GM19468 (cell line): ENCODE measurements at regions not wholly inside any gene's neighbourhood (a gene's known extent, or its start where the extent isn't known, plus 50 kb on each side); places are given as distances from the start of the nearest gene placed in this dataset.

Experiments used
- ATAC-seq: cut with Tn5 transposase; IDR thresholded peaks from one replicate; pipeline ENCODE4 v1.9.1; 2021; ENCODE audit warnings: mild to moderate bottlenecking, moderate library complexity, moderate number of reproducible peaks; ENCODE audit not compliant: unreplicated experiment; ENCODE audit errors: extremely low read depth

DNA sequence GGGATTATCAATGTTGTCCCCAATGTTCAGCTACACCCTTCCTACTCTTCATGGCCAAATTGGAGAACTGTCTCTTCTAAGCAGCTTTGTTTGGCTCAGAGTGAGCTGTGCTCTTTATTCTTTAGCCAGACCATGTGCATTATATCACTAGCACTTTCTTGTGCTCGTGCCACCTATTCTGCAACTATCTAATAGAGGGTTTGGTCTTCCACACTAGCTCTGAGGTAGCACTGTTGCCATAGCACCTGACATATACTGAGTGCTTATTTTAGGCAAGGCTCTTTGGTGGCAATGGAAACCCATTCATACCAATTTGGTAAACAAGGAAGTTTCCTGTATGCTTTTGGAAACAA, 394.3 kb upstream of the C2CD4B start:
- ATAC-seq, result no peak

DNA sequence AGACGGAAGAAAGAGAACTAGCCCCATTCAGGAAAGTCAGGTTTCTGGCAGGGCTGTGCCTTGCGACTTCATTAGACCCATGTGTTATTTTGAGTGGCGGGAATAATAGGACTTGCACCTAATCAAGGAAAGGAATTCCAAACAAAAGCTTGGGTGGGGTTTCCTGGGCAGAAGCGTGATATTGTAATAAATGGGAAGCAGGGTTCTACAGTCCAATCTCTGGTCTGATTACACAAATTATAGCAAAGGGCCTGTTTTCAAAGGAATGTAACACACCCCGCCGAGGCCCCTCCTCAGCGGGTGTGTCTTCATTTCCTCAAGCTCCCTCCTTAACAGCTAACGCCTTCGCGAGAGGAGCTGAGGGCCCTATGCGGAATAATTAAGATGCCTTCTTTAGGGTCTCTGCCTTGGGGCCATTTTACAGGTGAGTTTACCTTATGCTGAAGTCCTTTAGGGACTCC, 396.0 kb upstream of the C2CD4B start:
- ATAC-seq, result no peak

DNA sequence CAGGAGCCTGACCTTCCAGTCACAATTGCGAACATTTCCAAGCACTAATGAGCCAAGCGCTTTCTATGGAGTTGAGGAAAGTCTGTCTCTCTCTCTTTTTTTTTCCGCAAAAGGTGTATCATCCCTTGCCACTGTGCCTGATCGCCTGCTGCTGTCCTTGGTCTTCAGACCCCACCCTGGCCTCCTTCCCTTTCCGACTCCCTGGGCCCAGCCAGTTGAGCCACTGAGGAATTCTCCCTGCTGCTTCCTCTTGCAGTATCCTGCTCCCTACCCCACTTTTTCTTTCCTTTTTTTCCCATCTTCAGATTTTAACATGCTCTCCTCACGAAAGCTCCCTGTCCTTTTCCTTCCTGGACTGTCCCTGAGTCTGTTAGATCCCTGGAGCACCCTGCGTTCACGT, 396.5 kb upstream of the C2CD4B start:
- ATAC-seq, result no peak

DNA sequence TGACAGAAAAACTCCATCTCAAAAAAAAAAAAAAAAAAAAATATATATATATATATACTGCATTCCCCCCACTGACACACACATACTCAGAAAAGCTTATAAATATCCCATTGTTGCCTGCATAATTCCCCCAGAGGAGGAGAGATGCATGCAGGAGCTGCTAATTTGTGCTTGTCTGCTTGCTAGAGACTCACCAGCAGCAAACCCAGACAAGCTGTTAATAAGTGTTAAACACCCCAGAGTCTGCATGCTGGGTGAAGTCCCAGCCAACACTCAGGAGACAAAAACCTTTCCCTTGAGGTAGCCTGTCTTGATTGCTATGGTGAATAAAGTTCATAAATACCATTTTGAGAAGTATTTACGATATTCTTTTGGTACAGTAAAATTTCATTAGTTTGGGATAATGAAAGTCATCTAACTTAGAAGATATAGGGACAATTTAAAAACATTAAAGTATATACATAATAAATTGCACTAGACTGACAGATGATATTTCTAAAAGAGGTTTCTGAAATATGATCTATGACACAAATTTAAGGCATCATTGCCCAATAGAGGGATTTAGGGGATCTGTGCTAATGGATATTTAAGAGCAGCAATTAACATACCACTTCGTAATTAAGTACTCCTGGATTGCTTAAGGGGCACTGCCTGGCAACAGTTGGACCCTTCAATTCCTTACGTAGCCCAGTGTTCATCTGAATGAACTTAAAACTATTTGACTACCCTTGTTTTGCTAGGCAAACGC, 400.0 kb upstream of the C2CD4B start:
- ATAC-seq, result no peak

DNA sequence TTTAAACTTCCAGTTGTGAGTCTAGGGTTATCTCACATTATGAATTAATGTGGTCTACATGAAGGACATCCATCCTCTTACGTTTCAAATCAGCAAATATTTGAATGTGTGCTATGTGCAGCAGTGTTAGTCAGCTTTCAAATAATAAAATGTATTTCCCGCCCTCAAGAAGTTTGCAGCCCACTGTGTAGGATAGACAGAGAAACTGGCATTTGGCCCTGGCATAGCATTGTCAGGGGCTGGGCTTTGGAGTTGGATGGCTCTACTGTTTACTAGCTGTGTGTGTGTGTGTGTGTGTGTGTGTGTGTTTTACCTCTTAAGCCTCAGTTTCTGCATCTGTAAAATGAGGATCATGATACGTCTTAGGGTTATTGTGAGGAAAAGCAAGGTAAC, 400.5 kb upstream of the C2CD4B start:
- ATAC-seq, result no peak

DNA sequence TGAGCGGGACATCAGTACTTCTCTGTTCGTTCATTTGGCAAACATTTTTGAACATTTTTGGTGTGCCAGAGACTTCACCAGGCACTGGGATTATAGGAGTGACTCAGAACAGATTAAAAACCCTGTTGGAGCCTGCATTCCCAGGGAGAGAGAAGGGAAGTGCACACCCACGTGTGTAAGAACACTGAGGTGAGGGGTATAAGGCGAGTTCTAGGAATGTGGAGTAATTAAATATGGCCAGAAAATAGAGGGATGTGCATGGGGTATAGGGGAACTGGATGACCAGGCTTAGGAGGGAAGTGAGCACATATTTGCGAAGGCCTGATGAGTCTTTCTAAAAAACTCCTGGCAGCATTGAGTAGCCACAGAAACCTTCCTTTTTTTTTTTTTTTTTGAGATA, 401.2 kb upstream of the C2CD4B start:
- ATAC-seq, result no peak

DNA sequence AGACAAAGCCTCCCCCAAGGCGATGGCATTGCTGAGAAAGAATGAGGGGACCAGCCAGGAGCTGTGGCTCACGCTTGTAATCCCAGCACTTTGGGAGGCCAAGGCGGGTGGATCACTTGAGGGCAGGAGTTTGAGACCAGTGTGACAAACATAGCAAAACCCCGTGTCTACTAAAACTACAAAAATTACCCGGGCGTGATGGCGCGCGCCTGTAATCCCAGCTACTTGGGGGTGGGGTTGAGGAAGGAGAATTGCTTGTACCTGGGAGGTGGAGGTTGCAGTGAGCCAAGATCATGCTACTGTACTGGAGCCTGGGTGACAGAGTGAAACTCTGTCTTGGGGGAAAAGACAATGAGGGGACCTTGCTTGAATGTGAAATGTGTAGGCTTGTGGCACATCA, 402.4 kb upstream of the C2CD4B start:
- ATAC-seq, result no peak

DNA sequence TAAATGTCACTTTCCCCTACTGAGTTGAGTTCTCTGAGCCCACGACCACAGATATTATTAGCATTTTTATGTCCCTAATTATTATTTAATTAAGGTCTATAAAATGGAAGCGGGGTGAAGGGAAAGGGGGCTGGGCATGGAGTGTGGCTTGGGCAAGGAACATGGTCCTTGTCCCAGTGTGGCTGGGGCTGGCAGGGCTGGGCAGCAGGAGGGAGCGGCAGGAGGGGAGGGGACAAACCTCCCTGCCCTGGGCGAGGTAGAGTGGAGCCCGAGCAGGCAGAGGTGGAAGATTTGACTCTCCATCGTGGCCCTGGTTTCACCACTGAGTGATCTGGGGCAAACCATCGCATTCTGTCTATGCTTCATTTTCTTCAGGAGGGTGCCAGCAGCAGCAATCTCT, 402.9 kb upstream of the C2CD4B start:
- no peak for ATAC-seq

DNA sequence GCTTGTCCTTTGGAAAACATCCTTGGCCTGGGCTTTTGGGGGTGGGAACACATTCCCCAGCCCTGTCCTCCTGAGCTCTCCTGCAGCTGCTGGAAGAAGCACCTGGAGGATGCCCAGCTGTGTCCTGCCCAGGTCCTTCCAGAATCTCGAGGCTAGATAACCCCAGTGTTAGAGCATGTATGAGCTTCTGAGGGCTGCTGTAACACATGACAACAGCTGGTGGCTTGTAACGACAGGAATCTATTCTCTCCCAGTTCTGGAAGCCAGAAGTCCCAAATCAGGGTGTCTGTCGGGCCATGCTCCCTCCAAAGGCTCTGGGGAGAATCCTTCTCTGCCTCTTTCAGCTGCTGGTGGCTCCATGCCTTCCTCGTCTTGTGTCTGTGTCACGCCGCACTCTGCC, 403.6 kb upstream of the C2CD4B start:
- ATAC-seq, result no peak

DNA sequence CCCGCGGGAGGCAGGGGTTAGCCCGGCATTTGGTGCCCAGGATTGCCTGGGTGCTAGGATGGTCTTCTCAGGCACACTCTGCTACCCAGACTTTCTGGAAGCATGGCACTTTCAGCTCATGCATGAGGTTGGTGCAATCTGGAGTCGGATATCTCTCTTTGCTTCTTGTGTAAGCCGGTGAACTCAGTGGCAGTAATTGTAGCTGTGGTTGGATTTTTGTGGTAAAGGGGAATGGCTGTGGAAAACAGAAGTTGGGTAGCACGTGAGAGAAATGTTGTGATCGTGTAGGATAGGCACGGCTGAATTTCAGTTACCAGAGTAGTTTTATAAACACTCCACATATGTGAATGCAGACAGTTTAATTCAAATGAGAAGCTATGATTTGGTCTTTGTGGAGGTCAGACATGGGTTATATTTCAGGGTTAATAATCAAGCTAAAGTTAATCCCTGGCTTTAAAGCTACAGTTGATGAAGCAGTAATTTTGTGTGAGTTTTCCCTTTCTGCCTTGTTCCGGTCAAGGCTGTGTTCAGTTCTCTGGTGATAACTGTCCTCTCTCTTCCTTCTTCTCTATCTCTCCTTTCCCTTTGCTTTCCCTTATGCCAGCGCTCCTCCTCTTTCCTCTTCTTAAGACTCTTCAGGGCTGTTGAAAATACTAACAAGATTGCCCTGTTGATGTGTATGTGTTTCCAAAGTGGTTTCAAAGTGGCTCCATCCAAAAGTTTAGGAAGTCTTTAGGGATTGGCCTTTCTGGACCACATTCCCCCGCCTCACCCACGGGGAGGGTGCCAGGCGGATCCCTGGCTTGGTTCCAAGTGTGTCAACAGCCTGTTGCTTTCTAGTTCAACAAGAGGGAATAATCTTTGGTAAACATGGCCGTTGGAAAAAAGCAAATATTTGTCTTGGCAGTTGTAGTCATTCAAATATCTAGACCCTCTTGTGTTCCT, 404.6 kb upstream of the C2CD4B start:
- no peak for ATAC-seq

DNA sequence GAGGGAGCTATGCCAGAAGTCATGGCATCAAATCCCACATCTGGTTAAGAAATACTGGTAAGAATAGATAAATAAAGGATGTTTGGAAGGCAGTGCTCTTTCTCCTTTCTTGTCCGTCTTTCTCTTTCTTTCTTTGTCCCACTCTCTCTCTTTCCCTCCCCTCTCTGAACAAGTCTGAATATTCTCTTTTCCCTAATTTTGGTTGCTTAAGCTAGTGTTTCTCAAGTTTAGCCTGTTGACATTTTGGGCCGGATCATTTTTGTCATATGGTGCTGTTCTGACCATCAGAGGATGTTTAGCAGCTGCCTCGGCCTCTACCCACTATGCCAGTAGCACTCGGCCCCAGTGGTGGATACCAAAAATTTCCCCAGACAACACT, 405.3 kb upstream of the C2CD4B start:
- ATAC-seq, result no peak

DNA sequence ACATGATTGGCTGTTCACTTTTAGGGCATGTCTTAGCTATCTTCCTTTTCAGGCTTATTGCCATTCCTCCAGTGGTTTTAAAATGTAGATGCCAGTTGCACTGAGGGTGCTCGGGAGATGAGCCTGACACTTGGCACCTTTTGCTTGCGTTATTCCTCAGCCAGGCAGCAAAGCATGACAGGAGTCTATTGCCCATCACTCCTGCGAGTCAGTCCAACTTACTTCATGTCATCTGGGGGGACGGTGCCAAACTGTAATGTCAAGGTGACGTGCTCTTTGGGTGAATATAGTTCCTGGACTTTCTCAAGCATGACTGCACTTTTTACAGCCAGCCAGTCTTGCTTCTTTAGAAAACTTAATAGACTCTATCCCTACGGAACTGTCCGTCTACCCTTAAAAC, 406.0 kb upstream of the C2CD4B start:
- ATAC-seq, result no peak

DNA sequence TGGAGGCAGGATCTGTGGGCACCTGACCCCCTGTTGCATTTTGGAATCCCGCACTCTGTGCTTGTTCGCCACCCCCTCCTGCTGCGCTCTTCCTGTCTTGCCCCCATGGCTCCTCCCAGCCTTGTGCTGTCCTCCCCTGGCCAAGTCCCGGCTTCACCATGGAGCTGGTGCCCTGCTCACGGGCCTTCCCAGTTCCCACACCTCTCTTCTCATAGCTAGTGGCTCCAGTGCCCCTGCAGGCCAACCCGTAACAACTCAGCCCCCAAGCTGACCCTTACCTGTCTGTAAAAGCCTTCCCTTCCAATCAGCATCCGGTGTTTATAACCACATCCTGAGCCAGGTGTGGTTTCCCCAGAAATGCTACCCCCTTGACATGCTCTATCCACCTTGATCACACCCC, 407.7 kb upstream of the C2CD4B start:
- no peak for ATAC-seq

DNA sequence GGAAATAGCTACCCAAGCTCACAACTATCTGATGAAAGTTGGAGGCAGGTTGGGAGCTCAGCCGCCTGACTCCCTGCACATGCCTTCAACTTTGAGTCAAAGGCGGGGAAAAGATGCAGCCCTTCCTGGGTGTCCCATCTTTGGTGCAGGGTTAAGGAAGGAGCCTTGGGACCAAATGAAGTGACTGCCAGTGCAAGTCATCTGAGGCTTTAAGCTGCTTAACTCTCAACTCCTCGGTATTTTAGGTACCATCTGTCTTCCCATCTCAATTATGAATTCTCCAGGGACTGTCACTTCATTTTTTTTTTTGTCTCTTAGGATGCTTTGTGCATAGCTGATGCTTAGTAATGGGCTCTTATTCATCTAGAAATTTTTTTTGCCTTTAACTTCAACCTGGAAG, 408.8 kb upstream of the C2CD4B start:
- ATAC-seq, result no peak

DNA sequence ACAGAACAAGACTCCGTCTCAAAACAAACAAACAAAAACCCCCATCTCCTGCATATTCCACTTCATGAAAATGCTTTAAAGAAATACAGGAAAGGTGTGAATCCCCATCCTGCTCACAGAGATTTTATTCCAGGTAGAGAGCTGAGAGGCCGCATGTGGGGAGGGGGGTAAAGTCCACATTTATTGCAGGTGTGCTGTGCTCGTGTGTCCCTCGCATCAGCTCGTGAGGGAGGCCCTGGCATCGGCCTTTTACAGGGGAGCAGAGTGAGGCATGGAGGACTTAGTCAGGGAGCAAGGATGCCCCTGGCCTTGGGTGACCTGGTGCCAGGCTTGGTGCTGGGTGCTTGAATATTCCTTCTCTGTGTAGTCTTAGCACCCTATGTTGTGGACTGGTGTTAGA, 413.5 kb upstream of the C2CD4B start:
- no peak for ATAC-seq

DNA sequence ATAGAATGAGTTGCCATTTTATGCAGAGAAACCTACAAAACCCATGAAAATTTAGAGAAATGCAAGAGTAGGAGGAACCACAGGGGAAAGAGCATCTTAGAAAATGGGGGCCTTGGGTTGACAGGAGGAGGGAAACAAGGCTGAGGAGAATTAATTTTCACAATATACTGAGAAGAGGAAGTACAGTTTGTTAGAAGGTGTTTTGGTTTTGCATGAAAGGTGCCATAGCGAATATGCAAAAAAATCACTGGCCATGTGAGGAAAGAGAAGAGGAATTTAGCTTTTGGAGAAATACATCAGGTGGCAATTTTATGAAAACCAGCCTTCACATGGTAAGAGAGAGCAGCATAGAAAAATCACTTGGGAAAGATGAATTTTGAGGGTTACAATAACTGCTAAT, 413.9 kb upstream of the C2CD4B start:
- ATAC-seq, result no peak

DNA sequence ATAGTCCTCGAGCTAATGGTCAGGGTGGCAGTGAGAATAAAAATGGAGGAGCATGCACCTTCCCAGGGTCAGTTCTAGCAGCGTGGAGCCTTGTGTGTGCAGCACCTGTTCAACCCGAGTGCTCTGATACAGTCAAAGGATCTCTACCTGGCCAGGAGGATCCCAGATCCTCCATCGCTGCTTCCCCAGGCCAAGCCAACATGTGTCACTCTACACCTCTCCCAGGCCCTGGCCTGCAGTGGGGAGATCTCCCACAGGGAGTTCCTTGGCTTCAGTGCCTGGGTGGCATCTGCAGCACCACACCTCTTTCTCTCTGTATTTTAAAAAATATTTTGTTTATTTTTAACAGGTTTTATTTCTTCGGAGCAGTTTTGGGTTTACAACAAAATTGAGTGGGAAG, 414.8 kb upstream of the C2CD4B start:
- ATAC-seq, result no peak

DNA sequence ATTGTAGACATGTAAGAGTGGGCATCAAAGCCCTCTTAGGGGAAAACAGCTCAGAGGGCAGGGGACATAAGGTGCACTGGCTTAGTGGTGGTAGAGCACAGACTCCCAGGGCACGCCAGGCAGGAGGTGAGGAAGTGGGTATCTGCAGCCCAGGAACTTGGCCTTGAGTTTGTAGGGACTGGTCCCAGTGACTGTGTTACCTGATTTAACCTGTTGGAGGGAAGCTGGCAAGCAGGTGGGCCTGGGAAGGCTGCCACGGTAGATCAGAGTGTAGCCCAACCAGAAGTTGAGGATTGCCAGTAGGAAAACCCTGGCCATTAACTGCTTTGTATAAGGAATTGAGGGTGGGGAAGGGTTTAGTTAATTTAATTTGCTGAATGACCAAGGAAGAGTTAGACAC, 417.5 kb upstream of the C2CD4B start:
- no peak for ATAC-seq

DNA sequence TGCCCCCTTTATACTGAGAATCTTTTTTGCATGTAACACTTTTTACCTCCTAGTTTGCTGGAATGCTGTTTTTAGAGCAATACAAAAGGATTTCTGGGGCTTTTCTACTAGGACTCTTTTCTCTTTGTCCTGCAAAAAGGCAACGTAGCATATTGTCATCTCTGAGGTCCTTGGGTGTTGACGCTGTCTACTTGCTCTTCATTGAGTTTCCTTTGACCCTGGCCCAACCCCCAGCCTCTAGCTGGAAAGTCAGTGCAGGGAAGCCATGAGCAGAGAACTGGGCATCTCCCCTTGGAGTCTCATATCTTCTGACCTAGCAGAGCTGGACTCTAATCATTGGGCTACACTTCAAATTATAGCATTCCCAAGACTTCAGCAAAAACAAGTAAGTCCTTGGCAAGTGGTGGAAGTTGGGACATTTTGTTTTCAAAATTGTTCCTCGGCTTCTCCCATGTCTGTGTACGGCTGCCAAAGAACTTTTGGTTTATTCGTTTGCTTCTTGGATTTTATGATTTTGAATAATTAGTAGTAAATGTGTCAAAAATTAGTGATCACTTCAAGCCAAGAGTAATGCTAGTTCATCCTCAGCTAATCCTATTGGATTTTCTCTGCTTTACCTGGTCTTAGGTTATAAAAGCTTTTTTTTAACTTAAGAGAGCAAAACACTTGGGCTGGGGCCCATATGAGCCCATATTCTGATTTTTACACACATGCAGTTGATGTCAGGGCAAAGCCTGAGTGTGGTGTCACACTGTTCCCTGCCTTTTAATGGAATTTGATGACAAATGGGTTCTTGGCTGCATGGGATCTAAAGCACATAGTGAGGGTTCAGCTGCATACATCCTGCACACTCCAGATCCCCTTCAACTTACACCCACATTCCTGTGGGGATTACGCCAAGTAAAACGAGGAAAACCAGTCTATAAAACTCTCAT, 419.5 kb upstream of the C2CD4B start:
- no peak for ATAC-seq

DNA sequence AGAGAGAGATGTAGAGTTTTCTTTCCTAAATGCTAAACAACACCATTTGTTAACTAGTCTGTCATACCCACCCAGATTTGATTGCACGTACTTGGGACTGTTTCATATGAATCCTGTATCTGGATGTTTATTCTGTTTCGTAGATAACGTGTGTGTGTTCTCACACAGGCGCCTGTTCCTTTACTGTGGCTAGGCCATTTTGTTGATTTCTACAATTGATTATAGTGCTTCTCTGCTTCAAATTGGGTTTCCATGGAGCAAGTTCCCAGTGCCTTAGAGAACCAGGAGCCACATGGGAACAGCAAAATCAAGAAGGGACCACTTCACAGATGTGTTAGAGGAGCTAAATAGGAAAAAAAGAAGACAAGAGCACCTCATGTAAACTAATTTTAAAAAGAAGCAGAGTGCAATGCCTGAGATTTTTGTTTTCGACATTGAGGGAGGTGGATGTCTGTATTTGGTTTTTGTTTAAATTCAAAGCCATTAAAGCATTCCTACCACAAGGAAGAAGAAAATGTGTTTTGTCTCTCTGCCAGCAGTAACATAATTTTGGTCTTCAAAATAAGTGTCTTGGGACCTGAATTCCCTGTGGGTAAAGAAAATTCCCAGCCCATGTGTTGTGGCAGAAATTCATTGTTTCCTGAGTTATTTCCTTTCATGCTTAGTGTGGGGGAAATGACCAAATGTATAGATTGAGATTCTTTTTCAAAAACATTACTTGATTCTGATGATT, 424.0 kb upstream of the C2CD4B start:
- no peak for ATAC-seq
